HS-27A (cell line): ENCODE measurements at regions not wholly inside any gene's neighbourhood (a gene's known extent, or its start where the extent isn't known, plus 50 kb on each side); places are given as distances from the start of the nearest gene placed in this dataset.

Experiments used
- DNase-seq: peaks from one replicate; pipeline ENCODE4 v3.0.0-alpha.2; 2012; ENCODE audit warnings: low read depth, missing footprints

- DNase-seq, result no peak
Observed at GRCh38 chr3:81279481-81280379, 481.7 kb downstream of the GBE1 start.

GRCh38 chr3:81277853-81278252 is 483.6 kb downstream of the GBE1 start:
- no peak for DNase-seq

- no peak for DNase-seq
Observed at GRCh38 chr3:81274671-81275070, 486.8 kb downstream of the GBE1 start.

- no peak for DNase-seq
Observed at GRCh38 chr3:81270603-81271379, 490.7 kb downstream of the GBE1 start.

GRCh38 chr3:81268526-81268925 is 492.9 kb downstream of the GBE1 start:
- no peak for DNase-seq

GRCh38 chr3:81261996-81262395 is 499.4 kb downstream of the GBE1 start:
- DNase-seq, result no peak

GRCh38 chr3:81255463-81255862 is 506.0 kb downstream of the GBE1 start:
- no peak for DNase-seq

- DNase-seq, result no peak
Observed at GRCh38 chr3:81251096-81251495, 510.3 kb downstream of the GBE1 start.

GRCh38 chr3:81249540-81250029 is 511.9 kb downstream of the GBE1 start:
- DNase-seq, result peak; percentile 59

GRCh38 chr3:81245501-81245900 is 515.9 kb downstream of the GBE1 start:
- no peak for DNase-seq

GRCh38 chr3:81245043-81245442 is 516.4 kb downstream of the GBE1 start:
- DNase-seq, result no peak

- no peak for DNase-seq
Observed at GRCh38 chr3:81244231-81244630, 517.2 kb downstream of the GBE1 start.

- no peak for DNase-seq
Observed at GRCh38 chr3:81242871-81243270, 518.6 kb downstream of the GBE1 start.

- no peak for DNase-seq
Observed at GRCh38 chr3:81237181-81237580, 524.3 kb downstream of the GBE1 start.

GRCh38 chr3:81218023-81218422 is 543.4 kb downstream of the GBE1 start:
- DNase-seq, result no peak

- no peak for DNase-seq
Observed at GRCh38 chr3:81217101-81217500, 544.3 kb downstream of the GBE1 start.

GRCh38 chr3:81216192-81216591 is 545.3 kb downstream of the GBE1 start:
- peak; percentile 74 for DNase-seq

GRCh38 chr3:81214631-81215030 is 546.8 kb downstream of the GBE1 start:
- no peak for DNase-seq

- DNase-seq, result no peak
Observed at GRCh38 chr3:81199587-81199986, 561.9 kb downstream of the GBE1 start.

- DNase-seq, result no peak
Observed at GRCh38 chr3:81198756-81199155, 562.7 kb downstream of the GBE1 start.

- no peak for DNase-seq
Observed at GRCh38 chr3:81198216-81198615, 563.2 kb downstream of the GBE1 start.

- DNase-seq, result no peak
Observed at GRCh38 chr3:81197386-81197785, 564.1 kb downstream of the GBE1 start.

GRCh38 chr3:81195478-81195877 is 566.0 kb downstream of the GBE1 start:
- DNase-seq, result peak; percentile 49
